NCI-H446 treated with DMSO at 0.1 percent for 48 hours (cell line): ENCODE measurements at regions not wholly inside any gene's neighbourhood (a gene's known extent, or its start where the extent isn't known, plus 50 kb on each side); places are given as distances from the start of the nearest gene placed in this dataset.

ENCODE experiments used
- DNase-seq: peaks from one replicate; lab custom pipeline; 2025; lab: John Stamatoyannopoulos, UW

- no peak for DNase-seq
These were observed 160.2 kb downstream of the CYYR1 start for GRCh38 chr21:26412885-26413284.

GRCh38 chr21:26409735-26410134, 163.4 kb downstream of the CYYR1 start:
- no peak for DNase-seq

GRCh38 chr21:26408511-26408910, 164.6 kb downstream of the CYYR1 start:
- DNase-seq, result no peak

GRCh38 chr21:26406526-26406925, 166.6 kb downstream of the CYYR1 start:
- no peak for DNase-seq

GRCh38 chr21:26405735-26406361, 167.2 kb downstream of the CYYR1 start:
- no peak for DNase-seq

GRCh38 chr21:26405071-26405470, 168.0 kb downstream of the CYYR1 start:
- no peak for DNase-seq

- no peak for DNase-seq
These were observed 168.8 kb downstream of the CYYR1 start for GRCh38 chr21:26404288-26404687.

- DNase-seq, result no peak
These were observed 169.8 kb downstream of the CYYR1 start for GRCh38 chr21:26403321-26403720.

- no peak for DNase-seq
These were observed 175.5 kb downstream of the CYYR1 start for GRCh38 chr21:26397545-26397944.

GRCh38 chr21:26394341-26394740, 178.7 kb downstream of the CYYR1 start:
- DNase-seq, result no peak

GRCh38 chr21:26391166-26391565, 181.9 kb downstream of the CYYR1 start:
- DNase-seq, result peak; percentile 78

GRCh38 chr21:26389971-26390641, 183.0 kb downstream of the CYYR1 start:
- peak; percentile 93 for DNase-seq

GRCh38 chr21:26388731-26389231, 184.3 kb downstream of the CYYR1 start:
- DNase-seq, result no peak

GRCh38 chr21:26385721-26386120, 187.4 kb downstream of the CYYR1 start:
- no peak for DNase-seq

GRCh38 chr21:26379561-26379960, 193.5 kb downstream of the CYYR1 start:
- DNase-seq, result no peak

- DNase-seq, result no peak
These were observed 195.9 kb downstream of the CYYR1 start for GRCh38 chr21:26377111-26377694.

- peak; percentile 68 for DNase-seq
These were observed 198.3 kb downstream of the CYYR1 start for GRCh38 chr21:26374817-26375216.

- no peak for DNase-seq
These were observed 198.2 kb upstream of the APP start for GRCh38 chr21:26368591-26369320.

- DNase-seq, result no peak
These were observed 196.2 kb upstream of the APP start for GRCh38 chr21:26366781-26367180.

- no peak for DNase-seq
These were observed 195.3 kb upstream of the APP start for GRCh38 chr21:26365849-26366248.

- DNase-seq, result no peak
These were observed 181.1 kb upstream of the APP start for GRCh38 chr21:26351661-26352060.

- DNase-seq, result no peak
These were observed 162.3 kb upstream of the APP start for GRCh38 chr21:26332867-26333266.
